ENCODE measurements at regions not wholly inside any gene's neighbourhood (a gene's known extent, or its start where the extent isn't known, plus 50 kb on each side); places are given as distances from the start of the nearest gene placed in this dataset.

- TF ChIP-seq CEBPB (IDR thresholded peaks at IDR 0.05; ENCODE audit: low read depth, low read length) = no peak
- TF ChIP-seq BHLHE40 (IDR thresholded peaks at IDR 0.05; ENCODE audit: low read depth, low read length) = no peak
- TF ChIP-seq CTCF (conservative IDR thresholded peaks at IDR 0.05; ENCODE audit: low read depth, low read length) = no peak
- no peak for TF ChIP-seq RAD21 (IDR thresholded peaks at IDR 0.05; ENCODE audit: low read length)
- no peak for TF ChIP-seq RCOR1 (IDR thresholded peaks at IDR 0.05; ENCODE audit: insufficient replicate concordance, low read length)
Observed at GRCh38 chr3:84806958-84807357, 151.8 kb upstream of the CADM2 start.

All from IMR-90 (cell line).